ENCODE measurements at regions not wholly inside any gene's neighbourhood (a gene's known extent, or its start where the extent isn't known, plus 50 kb on each side); places are given as distances from the start of the nearest gene placed in this dataset.

GRCh38 chr5:174311121-174311520, 265.6 kb downstream of the NSG2 start:
- H3K27ac ChIP-seq (ENCODE audit: low read depth, low read length, severe bottlenecking): no peak overlapping the region
- H3K4me1 ChIP-seq (ENCODE audit: control insufficient read depth, insufficient read depth, low read length, poor library complexity, severe bottlenecking): peaks cover 14% of the 10 kb centered on the region
- no peak overlapping the region for H3K4me3 ChIP-seq (ENCODE audit: extremely low read depth, insufficient read depth, low read length, poor library complexity, severe bottlenecking)
- H3K9me3 ChIP-seq (ENCODE audit: control insufficient read depth, low read length): no peaks in the 10 kb centered on the region
- H3K36me3 ChIP-seq (ENCODE audit: control insufficient read depth, insufficient read depth, low read length): no peaks in the 10 kb centered on the region
- WGBS, 2 experiments (ENCODE audit: insufficient coverage in 2 of 2): 93 to 95% methylated on average over 16 of the region's 17 CpGs

GRCh38 chr5:174311531-174312269, 266.2 kb downstream of the NSG2 start:
- 8% methylated on average over 54 to 55 of the region's 58 CpGs for WGBS, 2 experiments (ENCODE audit: insufficient coverage in 2 of 2)
- peak overlapping the region; percentile 49 for H3K27ac ChIP-seq (ENCODE audit: low read depth, low read length, severe bottlenecking)
- peak overlapping the region; percentile 39 for H3K4me3 ChIP-seq (ENCODE audit: extremely low read depth, insufficient read depth, low read length, poor library complexity, severe bottlenecking)
- no peaks in the 10 kb centered on the region for H3K9me3 ChIP-seq (ENCODE audit: control insufficient read depth, low read length)
- H3K36me3 ChIP-seq (ENCODE audit: control insufficient read depth, insufficient read depth, low read length): no peaks in the 10 kb centered on the region
- peaks cover 8% of the 10 kb centered on the region for H3K4me1 ChIP-seq (ENCODE audit: control insufficient read depth, insufficient read depth, low read length, poor library complexity, severe bottlenecking)

GRCh38 chr5:174312270-174312617, 266.7 kb downstream of the NSG2 start:
- Histone ChIP-seq H3K9me3 (ENCODE audit: control insufficient read depth, low read length) (no peaks in the 10 kb centered on the region), H3K27ac (ENCODE audit: low read depth, low read length, severe bottlenecking) (no peak overlapping the region), H3K36me3 (ENCODE audit: control insufficient read depth, insufficient read depth, low read length) (no peaks in the 10 kb centered on the region), H3K4me1 (ENCODE audit: control insufficient read depth, insufficient read depth, low read length, poor library complexity, severe bottlenecking) (peaks cover 5% of the 10 kb centered on the region), H3K4me3 (ENCODE audit: extremely low read depth, insufficient read depth, low read length, poor library complexity, severe bottlenecking) (no peak overlapping the region)
- 3 to 30% methylated on average over 6 to 11 of the region's 25 CpGs for WGBS, 2 experiments (ENCODE audit: insufficient coverage in 2 of 2)

GRCh38 chr5:174312641-174313040, 267.1 kb downstream of the NSG2 start:
- Histone ChIP-seq H3K4me1 (ENCODE audit: control insufficient read depth, insufficient read depth, low read length, poor library complexity, severe bottlenecking) (peaks cover 5% of the 10 kb centered on the region), H3K9me3 (ENCODE audit: control insufficient read depth, low read length) (no peaks in the 10 kb centered on the region), H3K27ac (ENCODE audit: low read depth, low read length, severe bottlenecking) (no peak overlapping the region), H3K4me3 (ENCODE audit: extremely low read depth, insufficient read depth, low read length, poor library complexity, severe bottlenecking) (no peak overlapping the region), H3K36me3 (ENCODE audit: control insufficient read depth, insufficient read depth, low read length) (no peaks in the 10 kb centered on the region)
- WGBS, 2 experiments (ENCODE audit: insufficient coverage in 2 of 2): 87% methylated on average over 4 of the region's 8 CpGs; no CpG with 5 or more reads in 1 of the 2 experiments

- Histone ChIP-seq H3K4me1 (ENCODE audit: control insufficient read depth, insufficient read depth, low read length, poor library complexity, severe bottlenecking) (peaks cover 5% of the 10 kb centered on the region), H3K36me3 (ENCODE audit: control insufficient read depth, insufficient read depth, low read length) (no peaks in the 10 kb centered on the region), H3K9me3 (ENCODE audit: control insufficient read depth, low read length) (no peaks in the 10 kb centered on the region), H3K4me3 (ENCODE audit: extremely low read depth, insufficient read depth, low read length, poor library complexity, severe bottlenecking) (no peak overlapping the region), H3K27ac (ENCODE audit: low read depth, low read length, severe bottlenecking) (no peak overlapping the region)
- WGBS, 2 experiments (ENCODE audit: insufficient coverage in 2 of 2): 92 to 96% methylated on average over 2 to 5 of the region's 5 CpGs
Measured at GRCh38 chr5:174313615-174314014, 268.1 kb downstream of the NSG2 start.

GRCh38 chr5:174314261-174314660, 268.8 kb downstream of the NSG2 start:
- no peaks in the 10 kb centered on the region for H3K36me3 ChIP-seq (ENCODE audit: control insufficient read depth, insufficient read depth, low read length)
- 89 to 95% methylated on average over 7 to 9 of the region's 9 CpGs for WGBS, 2 experiments (ENCODE audit: insufficient coverage in 2 of 2)
- H3K27ac ChIP-seq (ENCODE audit: low read depth, low read length, severe bottlenecking): no peak overlapping the region
- no peaks in the 10 kb centered on the region for H3K9me3 ChIP-seq (ENCODE audit: control insufficient read depth, low read length)
- H3K4me1 ChIP-seq (ENCODE audit: control insufficient read depth, insufficient read depth, low read length, poor library complexity, severe bottlenecking): peaks cover 5% of the 10 kb centered on the region
- H3K4me3 ChIP-seq (ENCODE audit: extremely low read depth, insufficient read depth, low read length, poor library complexity, severe bottlenecking): no peak overlapping the region

GRCh38 chr5:174315471-174315870, 270.0 kb downstream of the NSG2 start:
- Histone ChIP-seq H3K27ac (ENCODE audit: low read depth, low read length, severe bottlenecking) (no peak overlapping the region), H3K9me3 (ENCODE audit: control insufficient read depth, low read length) (no peaks in the 10 kb centered on the region), H3K4me3 (ENCODE audit: extremely low read depth, insufficient read depth, low read length, poor library complexity, severe bottlenecking) (no peak overlapping the region), H3K36me3 (ENCODE audit: control insufficient read depth, insufficient read depth, low read length) (no peaks in the 10 kb centered on the region), H3K4me1 (ENCODE audit: control insufficient read depth, insufficient read depth, low read length, poor library complexity, severe bottlenecking) (peaks cover 4% of the 10 kb centered on the region)
- 88 to 93% methylated on average over 4 to 5 of the region's 5 CpGs for WGBS, 2 experiments (ENCODE audit: insufficient coverage in 2 of 2)

- Histone ChIP-seq H3K9me3 (ENCODE audit: control insufficient read depth, low read length) (no peaks in the 10 kb centered on the region), H3K36me3 (ENCODE audit: control insufficient read depth, insufficient read depth, low read length) (no peaks in the 10 kb centered on the region), H3K4me3 (ENCODE audit: extremely low read depth, insufficient read depth, low read length, poor library complexity, severe bottlenecking) (no peak overlapping the region), H3K4me1 (ENCODE audit: control insufficient read depth, insufficient read depth, low read length, poor library complexity, severe bottlenecking) (no peaks in the 10 kb centered on the region), H3K27ac (ENCODE audit: low read depth, low read length, severe bottlenecking) (no peak overlapping the region)
- WGBS, 2 experiments (ENCODE audit: insufficient coverage in 2 of 2): 96 to 98% methylated on average over 15 to 17 of the region's 17 CpGs
Measured at GRCh38 chr5:174315871-174316270, 270.4 kb downstream of the NSG2 start.

GRCh38 chr5:174316326-174316725, 270.8 kb downstream of the NSG2 start:
- 90 to 93% methylated on average over 6 of the region's 6 CpGs for WGBS, 2 experiments (ENCODE audit: insufficient coverage in 2 of 2)

GRCh38 chr5:174317256-174317894, 271.9 kb downstream of the NSG2 start:
- no peaks in the 10 kb centered on the region for H3K36me3 ChIP-seq (ENCODE audit: control insufficient read depth, insufficient read depth, low read length)
- H3K4me1 ChIP-seq (ENCODE audit: control insufficient read depth, insufficient read depth, low read length, poor library complexity, severe bottlenecking): no peaks in the 10 kb centered on the region
- no peaks in the 10 kb centered on the region for H3K9me3 ChIP-seq (ENCODE audit: control insufficient read depth, low read length)
- no peak overlapping the region for H3K4me3 ChIP-seq (ENCODE audit: extremely low read depth, insufficient read depth, low read length, poor library complexity, severe bottlenecking)
- H3K27ac ChIP-seq (ENCODE audit: low read depth, low read length, severe bottlenecking): no peak overlapping the region
- 26 to 32% methylated on average over 7 to 9 of the region's 11 CpGs for WGBS, 2 experiments (ENCODE audit: insufficient coverage in 2 of 2)

More at GRCh38 chr5:174316326-174316725, 270.8 kb downstream of the NSG2 start:
- no peak overlapping the region for H3K4me3 ChIP-seq (ENCODE audit: extremely low read depth, insufficient read depth, low read length, poor library complexity, severe bottlenecking)
- no peaks in the 10 kb centered on the region for H3K36me3 ChIP-seq (ENCODE audit: control insufficient read depth, insufficient read depth, low read length)
- H3K9me3 ChIP-seq (ENCODE audit: control insufficient read depth, low read length): no peaks in the 10 kb centered on the region
- no peak overlapping the region for H3K27ac ChIP-seq (ENCODE audit: low read depth, low read length, severe bottlenecking)
- H3K4me1 ChIP-seq (ENCODE audit: control insufficient read depth, insufficient read depth, low read length, poor library complexity, severe bottlenecking): no peaks in the 10 kb centered on the region

GRCh38 chr5:174318578-174318977, 273.1 kb downstream of the NSG2 start:
- Histone ChIP-seq H3K27ac (ENCODE audit: low read depth, low read length, severe bottlenecking) (no peak overlapping the region), H3K4me1 (ENCODE audit: control insufficient read depth, insufficient read depth, low read length, poor library complexity, severe bottlenecking) (no peaks in the 10 kb centered on the region), H3K9me3 (ENCODE audit: control insufficient read depth, low read length) (no peaks in the 10 kb centered on the region), H3K4me3 (ENCODE audit: extremely low read depth, insufficient read depth, low read length, poor library complexity, severe bottlenecking) (no peak overlapping the region), H3K36me3 (ENCODE audit: control insufficient read depth, insufficient read depth, low read length) (no peaks in the 10 kb centered on the region)
